SK-N-SH (cell line): ENCODE measurements at regions not wholly inside any gene's neighbourhood (a gene's known extent, or its start where the extent isn't known, plus 50 kb on each side); places are given as distances from the start of the nearest gene placed in this dataset.

Source experiments
- EZH2phosphoT487 ChIP-seq: fragments of 200-600 bp; sonication (generic); IDR thresholded peaks from 2 replicates; pipeline ENCODE4 v1.6.1; 2017; ENCODE audit warnings: low read depth, mixed run types, mild to moderate bottlenecking, antibody characterized with exemption, moderate library complexity, borderline replicate concordance
- POLR2AphosphoS5 ChIP-seq: IDR thresholded peaks from 2 replicates; pipeline ENCODE4 v1.6.1; 2012; ENCODE audit warnings: low read depth, low read length
- RFX5 ChIP-seq: IDR thresholded peaks from 2 replicates; pipeline ENCODE4 v1.6.1; 2012; ENCODE audit warnings: mild to moderate bottlenecking, improper control_type of control experiment, low read length
- TF ChIP-seq, protein P1 (sequence below): fragments of 200-600 bp; sonication (generic); IDR thresholded peaks from 2 replicates; pipeline ENCODE4 v1.6.1; 2017; ENCODE audit warnings: antibody characterized with exemption, mild to moderate bottlenecking, moderate library complexity
- TF ChIP-seq, protein P2 (sequence below): IDR thresholded peaks from 2 replicates; pipeline ENCODE4 v1.6.1; 2012; ENCODE audit warnings: mild to moderate bottlenecking, low read depth, low read length, moderate library complexity

DNA sequence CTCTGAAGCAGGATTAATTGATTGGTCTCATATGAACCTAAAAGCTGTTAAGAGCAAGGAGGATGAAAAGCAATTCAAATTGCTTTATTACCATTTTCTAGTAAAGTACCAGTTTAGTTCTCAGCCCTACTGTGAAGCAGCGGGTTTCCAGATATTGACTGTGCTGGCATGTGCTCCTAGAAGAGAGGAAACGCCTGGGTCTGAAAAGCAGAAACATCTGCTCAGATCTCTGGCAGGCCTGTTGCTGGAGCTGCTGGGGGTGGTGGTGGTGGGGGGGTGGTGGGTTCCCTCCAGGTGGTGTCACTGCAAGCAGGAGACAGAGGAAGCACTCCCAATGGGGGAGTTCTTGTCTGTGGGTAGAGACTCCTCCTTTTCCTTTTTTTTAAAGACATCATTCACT, 105.5 kb upstream of the ZNF462 start:
- TF ChIP-seq, protein P1, sequence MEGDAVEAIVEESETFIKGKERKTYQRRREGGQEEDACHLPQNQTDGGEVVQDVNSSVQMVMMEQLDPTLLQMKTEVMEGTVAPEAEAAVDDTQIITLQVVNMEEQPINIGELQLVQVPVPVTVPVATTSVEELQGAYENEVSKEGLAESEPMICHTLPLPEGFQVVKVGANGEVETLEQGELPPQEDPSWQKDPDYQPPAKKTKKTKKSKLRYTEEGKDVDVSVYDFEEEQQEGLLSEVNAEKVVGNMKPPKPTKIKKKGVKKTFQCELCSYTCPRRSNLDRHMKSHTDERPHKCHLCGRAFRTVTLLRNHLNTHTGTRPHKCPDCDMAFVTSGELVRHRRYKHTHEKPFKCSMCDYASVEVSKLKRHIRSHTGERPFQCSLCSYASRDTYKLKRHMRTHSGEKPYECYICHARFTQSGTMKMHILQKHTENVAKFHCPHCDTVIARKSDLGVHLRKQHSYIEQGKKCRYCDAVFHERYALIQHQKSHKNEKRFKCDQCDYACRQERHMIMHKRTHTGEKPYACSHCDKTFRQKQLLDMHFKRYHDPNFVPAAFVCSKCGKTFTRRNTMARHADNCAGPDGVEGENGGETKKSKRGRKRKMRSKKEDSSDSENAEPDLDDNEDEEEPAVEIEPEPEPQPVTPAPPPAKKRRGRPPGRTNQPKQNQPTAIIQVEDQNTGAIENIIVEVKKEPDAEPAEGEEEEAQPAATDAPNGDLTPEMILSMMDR: no peak
- no peak for TF ChIP-seq RFX5
- TF ChIP-seq, protein P2, sequence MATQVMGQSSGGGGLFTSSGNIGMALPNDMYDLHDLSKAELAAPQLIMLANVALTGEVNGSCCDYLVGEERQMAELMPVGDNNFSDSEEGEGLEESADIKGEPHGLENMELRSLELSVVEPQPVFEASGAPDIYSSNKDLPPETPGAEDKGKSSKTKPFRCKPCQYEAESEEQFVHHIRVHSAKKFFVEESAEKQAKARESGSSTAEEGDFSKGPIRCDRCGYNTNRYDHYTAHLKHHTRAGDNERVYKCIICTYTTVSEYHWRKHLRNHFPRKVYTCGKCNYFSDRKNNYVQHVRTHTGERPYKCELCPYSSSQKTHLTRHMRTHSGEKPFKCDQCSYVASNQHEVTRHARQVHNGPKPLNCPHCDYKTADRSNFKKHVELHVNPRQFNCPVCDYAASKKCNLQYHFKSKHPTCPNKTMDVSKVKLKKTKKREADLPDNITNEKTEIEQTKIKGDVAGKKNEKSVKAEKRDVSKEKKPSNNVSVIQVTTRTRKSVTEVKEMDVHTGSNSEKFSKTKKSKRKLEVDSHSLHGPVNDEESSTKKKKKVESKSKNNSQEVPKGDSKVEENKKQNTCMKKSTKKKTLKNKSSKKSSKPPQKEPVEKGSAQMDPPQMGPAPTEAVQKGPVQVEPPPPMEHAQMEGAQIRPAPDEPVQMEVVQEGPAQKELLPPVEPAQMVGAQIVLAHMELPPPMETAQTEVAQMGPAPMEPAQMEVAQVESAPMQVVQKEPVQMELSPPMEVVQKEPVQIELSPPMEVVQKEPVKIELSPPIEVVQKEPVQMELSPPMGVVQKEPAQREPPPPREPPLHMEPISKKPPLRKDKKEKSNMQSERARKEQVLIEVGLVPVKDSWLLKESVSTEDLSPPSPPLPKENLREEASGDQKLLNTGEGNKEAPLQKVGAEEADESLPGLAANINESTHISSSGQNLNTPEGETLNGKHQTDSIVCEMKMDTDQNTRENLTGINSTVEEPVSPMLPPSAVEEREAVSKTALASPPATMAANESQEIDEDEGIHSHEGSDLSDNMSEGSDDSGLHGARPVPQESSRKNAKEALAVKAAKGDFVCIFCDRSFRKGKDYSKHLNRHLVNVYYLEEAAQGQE: no peak
- no peak for TF ChIP-seq POLR2AphosphoS5
- TF ChIP-seq EZH2phosphoT487: no peak
